Fibroblast of lung (primary cell): ENCODE measurements at regions not wholly inside any gene's neighbourhood (a gene's known extent, or its start where the extent isn't known, plus 50 kb on each side); places are given as distances from the start of the nearest gene placed in this dataset.

Experiments
- CTCF ChIP-seq, 2 donors: IDR thresholded peaks in 1 of 2; conservative IDR thresholded peaks in 1 of 2; 1 replicate in 1 of 2; 2 replicates in 1 of 2; pipeline ENCODE4 v1.5.1; 2011 to 2012; ENCODE audit warnings: low read length in 2 of 2, control low read depth in 1 of 2, inconsistent platforms in 1 of 2, low read depth in 1 of 2, mild to moderate bottlenecking in 1 of 2
- EZH2 ChIP-seq: IDR thresholded peaks from 2 replicates; pipeline ENCODE4 v1.5.1; 2012; ENCODE audit warnings: low read length, control low read depth, mild to moderate bottlenecking; ENCODE audit errors: missing control alignments

GRCh38 chr2:35946478-35946877 lies 409.1 kb upstream of the CRIM1 start:
- TF ChIP-seq CTCF (conservative IDR thresholded peaks at IDR 0.05 in 1 of 2, IDR thresholded peaks at IDR 0.05 in 1 of 2; ENCODE audit: low read depth in 1 of 2, low read length in 2 of 2), result no peak
- TF ChIP-seq EZH2, result no peak
